Stomach (tissue), 4 donors: ENCODE measurements at regions not wholly inside any gene's neighbourhood (a gene's known extent, or its start where the extent isn't known, plus 50 kb on each side); places are given as distances from the start of the nearest gene placed in this dataset.

Experiments used
- EP300 ChIP-seq: sonication (generic); formaldehyde crosslinking; IDR thresholded peaks from one replicate; pipeline ENCODE4 v1.6.1; 2017; ENCODE audit warnings: antibody characterized with exemption
- POLR2AphosphoS5 ChIP-seq, 3 donors: sonication (generic); formaldehyde crosslinking; IDR thresholded peaks; one replicate each; pipeline ENCODE4 v1.6.1; 2016; ENCODE audit warnings: antibody characterized with exemption in 3 of 3
- TF ChIP-seq, protein P1 (sequence below), 7 experiments: fragments of 450-650 bp in 4 of 7; fragments of 200-600 bp in 3 of 7; sonication (generic) in 3 of 7; IDR thresholded peaks; one replicate each; pipeline ENCODE4 v1.5.1; 2016 to 2019; ENCODE audit warnings: antibody characterized with exemption in 7 of 7, control low read depth in 2 of 7, mild to moderate bottlenecking in 1 of 7

DNA sequence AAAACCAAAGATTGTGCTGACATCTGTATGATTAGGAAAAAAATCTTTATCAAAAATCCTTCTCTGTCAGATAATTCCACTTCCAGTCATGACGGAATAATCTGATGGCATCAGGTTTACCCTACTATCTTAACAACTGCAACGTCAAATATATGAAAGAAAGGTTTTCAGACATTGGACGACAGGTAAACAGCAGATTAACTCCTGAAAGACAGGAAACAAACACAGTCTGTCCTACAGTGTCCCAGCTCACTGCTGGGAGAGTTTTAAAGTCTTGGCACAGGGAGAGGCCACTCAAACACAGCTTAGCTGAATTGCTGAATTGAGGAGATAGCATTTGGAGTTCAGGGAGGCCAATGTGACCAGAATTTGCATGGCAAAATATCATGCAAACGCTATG lies 186.3 kb upstream of the KCTD7 start:
- TF ChIP-seq, protein P1, sequence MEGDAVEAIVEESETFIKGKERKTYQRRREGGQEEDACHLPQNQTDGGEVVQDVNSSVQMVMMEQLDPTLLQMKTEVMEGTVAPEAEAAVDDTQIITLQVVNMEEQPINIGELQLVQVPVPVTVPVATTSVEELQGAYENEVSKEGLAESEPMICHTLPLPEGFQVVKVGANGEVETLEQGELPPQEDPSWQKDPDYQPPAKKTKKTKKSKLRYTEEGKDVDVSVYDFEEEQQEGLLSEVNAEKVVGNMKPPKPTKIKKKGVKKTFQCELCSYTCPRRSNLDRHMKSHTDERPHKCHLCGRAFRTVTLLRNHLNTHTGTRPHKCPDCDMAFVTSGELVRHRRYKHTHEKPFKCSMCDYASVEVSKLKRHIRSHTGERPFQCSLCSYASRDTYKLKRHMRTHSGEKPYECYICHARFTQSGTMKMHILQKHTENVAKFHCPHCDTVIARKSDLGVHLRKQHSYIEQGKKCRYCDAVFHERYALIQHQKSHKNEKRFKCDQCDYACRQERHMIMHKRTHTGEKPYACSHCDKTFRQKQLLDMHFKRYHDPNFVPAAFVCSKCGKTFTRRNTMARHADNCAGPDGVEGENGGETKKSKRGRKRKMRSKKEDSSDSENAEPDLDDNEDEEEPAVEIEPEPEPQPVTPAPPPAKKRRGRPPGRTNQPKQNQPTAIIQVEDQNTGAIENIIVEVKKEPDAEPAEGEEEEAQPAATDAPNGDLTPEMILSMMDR (IDR thresholded peaks at IDR 0.05), result no peak
- TF ChIP-seq EP300 (no peak), POLR2AphosphoS5 (IDR thresholded peaks at IDR 0.05) (no peak)
